ENCODE measurements at regions not wholly inside any gene's neighbourhood (a gene's known extent, or its start where the extent isn't known, plus 50 kb on each side); places are given as distances from the start of the nearest gene placed in this dataset.

GRCh38 chr15:69557020-69557706 is 104.5 kb downstream of the RPLP1 start:
- Histone ChIP-seq H3K27ac (no peak overlapping the region), H3K9ac (no peak overlapping the region), H3K36me3 (ENCODE audit: control insufficient read depth, insufficient read depth, low read length) (no peaks in the 10 kb centered on the region), H2AFZ (no peak overlapping the region), H3K27me3 (ENCODE audit: control insufficient read depth, insufficient read depth, low read length) (no peaks in the 10 kb centered on the region), H3K79me2 (no peaks in the 10 kb centered on the region), H3K4me1 (no peaks in the 10 kb centered on the region), H3K9me3 (ENCODE audit: control insufficient read depth, low read length) (no peaks in the 10 kb centered on the region), H3K4me3 (ENCODE audit: low read depth, low read length) (no peak overlapping the region), H3K4me2 (ENCODE audit: low read length) (no peak overlapping the region)
- no peak for TF ChIP-seq CTCF (IDR thresholded peaks at IDR 0.05)

- Histone ChIP-seq H3K4me1 (no peaks in the 10 kb centered on the region), H3K36me3 (ENCODE audit: control insufficient read depth, insufficient read depth, low read length) (no peaks in the 10 kb centered on the region), H3K4me2 (ENCODE audit: low read length) (no peak overlapping the region), H3K9me3 (ENCODE audit: control insufficient read depth, low read length) (no peaks in the 10 kb centered on the region), H3K27ac (no peak overlapping the region), H2AFZ (no peak overlapping the region), H3K4me3 (ENCODE audit: low read depth, low read length) (no peak overlapping the region), H3K9ac (no peak overlapping the region), H3K79me2 (no peaks in the 10 kb centered on the region), H3K27me3 (ENCODE audit: control insufficient read depth, insufficient read depth, low read length) (no peaks in the 10 kb centered on the region)
- no peak for TF ChIP-seq CTCF (IDR thresholded peaks at IDR 0.05)
These were observed 105.2 kb downstream of the RPLP1 start for GRCh38 chr15:69557707-69558409.

- Histone ChIP-seq H3K9ac (no peak overlapping the region), H3K36me3 (ENCODE audit: control insufficient read depth, insufficient read depth, low read length) (no peaks in the 10 kb centered on the region), H3K27me3 (ENCODE audit: control insufficient read depth, insufficient read depth, low read length) (no peaks in the 10 kb centered on the region), H3K4me3 (ENCODE audit: low read depth, low read length) (no peak overlapping the region), H3K9me3 (ENCODE audit: control insufficient read depth, low read length) (no peaks in the 10 kb centered on the region), H2AFZ (no peak overlapping the region), H3K27ac (no peak overlapping the region), H3K4me2 (ENCODE audit: low read length) (no peak overlapping the region), H3K4me1 (no peaks in the 10 kb centered on the region), H3K79me2 (no peaks in the 10 kb centered on the region)
- no peak for TF ChIP-seq CTCF (IDR thresholded peaks at IDR 0.05)
These were observed 107.0 kb downstream of the RPLP1 start for GRCh38 chr15:69559440-69560190.

GRCh38 chr15:69561071-69561784 is 108.6 kb downstream of the RPLP1 start:
- H3K4me3 ChIP-seq (ENCODE audit: low read depth, low read length) = no peak overlapping the region

More at GRCh38 chr15:69561071-69561784, 108.6 kb downstream of the RPLP1 start:
- Histone ChIP-seq H3K9me3 (ENCODE audit: control insufficient read depth, low read length) (no peaks in the 10 kb centered on the region), H3K36me3 (ENCODE audit: control insufficient read depth, insufficient read depth, low read length) (no peaks in the 10 kb centered on the region), H3K4me1 (no peaks in the 10 kb centered on the region), H3K27ac (no peak overlapping the region), H3K9ac (no peak overlapping the region), H3K4me2 (ENCODE audit: low read length) (no peak overlapping the region), H2AFZ (no peak overlapping the region), H3K79me2 (no peaks in the 10 kb centered on the region), H3K27me3 (ENCODE audit: control insufficient read depth, insufficient read depth, low read length) (no peaks in the 10 kb centered on the region)
- TF ChIP-seq CTCF (IDR thresholded peaks at IDR 0.05) = no peak
